Naive thymus-derived CD8-positive, alpha-beta T cell (primary cell): ENCODE measurements at regions not wholly inside any gene's neighbourhood (a gene's known extent, or its start where the extent isn't known, plus 50 kb on each side); places are given as distances from the start of the nearest gene placed in this dataset.

Experiments used
- ATAC-seq, 2 donors: fragments of 150-1000 bp; cut with Tn5 transposase in 1 of 2; sonication (Bioruptor Pico), chemical (Tn5 transposase) in 1 of 2; 1 replicate in 1 of 2; 2 replicates in 1 of 2; pipeline ENCODE4 v1.10.0; 2021; ENCODE audit warnings: mild to moderate bottlenecking in 2 of 2, moderate library complexity in 2 of 2
- POLR2A ChIA-PET: fragments of 350-600 bp; sonication (Branson Sonifier 250); formaldehyde crosslinking; loops from one replicate; lab custom pipeline; 2021; ENCODE audit warnings: antibody characterized with exemption; lab: Charles Lee
- DNase-seq, 10 donors: peaks; one replicate each; pipeline versions ENCODE4 v3.0.0 to v3.0.0-alpha.2; 2020 to 2022
- H3K27ac Mint-ChIP-seq, 10 donors: one replicate each; pipeline ENCODE4 v1.8.0; 2020 to 2022; ENCODE audit warnings: mild to moderate bottlenecking in 10 of 10, mixed read lengths in 10 of 10, moderate library complexity in 4 of 10, inconsistent platforms in 1 of 10
- H3K27me3 Mint-ChIP-seq, 5 donors: one replicate each; pipeline ENCODE4 v1.8.0; 2021 to 2022; ENCODE audit warnings: mixed read lengths in 5 of 5
- H3K36me3 Mint-ChIP-seq, 3 donors: one replicate each; pipeline ENCODE4 v1.8.0; 2020 to 2022; ENCODE audit warnings: mixed read lengths in 3 of 3, mild to moderate bottlenecking in 2 of 3, inconsistent platforms in 1 of 3
- H3K4me1 Mint-ChIP-seq, 4 donors: one replicate each; pipeline ENCODE4 v1.8.0; 2021 to 2022; ENCODE audit warnings: mixed read lengths in 4 of 4
- H3K4me3 Mint-ChIP-seq, 10 donors: one replicate each; pipeline ENCODE4 v1.8.0; 2020 to 2022; ENCODE audit warnings: mild to moderate bottlenecking in 10 of 10, mixed read lengths in 10 of 10, moderate library complexity in 6 of 10, inconsistent platforms in 1 of 10
- H3K9me3 Mint-ChIP-seq, 9 donors: one replicate each; pipeline ENCODE4 v1.8.0; 2020 to 2022; ENCODE audit warnings: mixed read lengths in 9 of 9, mild to moderate bottlenecking in 3 of 9, inconsistent platforms in 1 of 9, moderate library complexity in 1 of 9

DNA sequence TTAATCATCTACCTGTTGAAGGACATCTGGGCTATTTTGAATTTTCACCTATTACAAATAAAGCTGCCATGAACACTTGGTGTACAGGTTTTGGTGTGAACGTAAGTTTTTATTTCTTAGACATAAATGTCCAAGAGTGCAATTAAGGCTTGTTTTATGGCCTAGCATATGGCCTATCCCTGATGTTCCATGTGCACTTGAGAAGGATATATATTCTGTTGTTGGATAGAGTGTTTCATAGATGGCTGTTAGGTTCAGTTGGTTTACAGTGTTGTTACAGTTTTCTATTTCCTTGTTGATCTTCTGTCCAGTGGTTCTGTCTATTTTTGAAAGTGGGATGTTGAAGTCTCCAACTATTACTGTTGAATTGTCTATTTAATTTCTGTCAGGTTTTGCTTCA, 61.2 kb upstream of the NFASC start:
- H3K4me3 Mint-ChIP-seq, result no peak overlapping the region
- peaks cover 1 to 8% (median 5%) of the 10 kb centered on the region in 4 donors for H3K4me1 Mint-ChIP-seq
- no peak for DNase-seq
- no peaks in the 10 kb centered on the region for H3K9me3 Mint-ChIP-seq
- no peak overlapping the region for H3K27ac Mint-ChIP-seq
- peaks cover 0 to 12% (median 6%) of the 10 kb centered on the region in 5 donors for H3K27me3 Mint-ChIP-seq
- ATAC-seq, result no peak
- H3K36me3 Mint-ChIP-seq, result no peaks in the 10 kb centered on the region
- POLR2A ChIA-PET, result no interaction called here

- no peak for ATAC-seq
Measured at GRCh38 chr1:204812842-204813241, 57.8 kb upstream of the NFASC start.

DNA sequence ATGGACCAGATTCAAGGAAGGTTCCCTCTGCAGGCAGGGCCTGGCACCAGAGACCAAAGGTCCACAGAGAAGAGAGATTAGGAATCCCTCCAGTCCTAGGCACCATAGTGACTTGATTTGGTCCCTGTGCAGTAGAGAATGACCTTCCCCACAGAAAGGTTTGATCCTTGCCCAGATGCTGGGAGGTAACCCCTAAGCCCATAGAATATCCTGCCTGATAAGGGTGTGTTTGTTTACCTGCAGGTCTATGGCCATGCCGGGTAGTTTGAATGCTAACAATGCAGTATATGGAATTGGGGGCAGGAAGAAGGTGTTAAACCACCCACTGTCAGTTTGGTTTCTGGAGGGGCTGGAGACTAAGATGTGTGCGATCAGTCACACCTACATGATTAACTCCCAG, 57.1 kb upstream of the NFASC start:
- H3K27ac Mint-ChIP-seq, result no peak overlapping the region
- POLR2A ChIA-PET, result no interaction called here
- no peaks in the 10 kb centered on the region for H3K36me3 Mint-ChIP-seq
- no peaks in the 10 kb centered on the region for H3K9me3 Mint-ChIP-seq
- DNase-seq (no peak), ATAC-seq (no peak)
- no peaks in the 10 kb centered on the region for H3K4me1 Mint-ChIP-seq
- H3K27me3 Mint-ChIP-seq, result peaks cover 13 to 31% (median 23%) of the 10 kb centered on the region in 5 donors
- H3K4me3 Mint-ChIP-seq, result no peak overlapping the region

More at GRCh38 chr1:204812842-204813241, 57.8 kb upstream of the NFASC start:
- Mint-ChIP-seq H3K36me3 (no peaks in the 10 kb centered on the region), H3K4me3 (no peak overlapping the region), H3K27ac (peak overlapping the region in 1 of 10 donors; percentile 17), H3K4me1 (no peaks in the 10 kb centered on the region), H3K27me3 (peaks cover 13 to 31% (median 20%) of the 10 kb centered on the region in 5 donors), H3K9me3 (no peaks in the 10 kb centered on the region)
- POLR2A ChIA-PET, result no interaction called here
- DNase-seq, result no peak

DNA sequence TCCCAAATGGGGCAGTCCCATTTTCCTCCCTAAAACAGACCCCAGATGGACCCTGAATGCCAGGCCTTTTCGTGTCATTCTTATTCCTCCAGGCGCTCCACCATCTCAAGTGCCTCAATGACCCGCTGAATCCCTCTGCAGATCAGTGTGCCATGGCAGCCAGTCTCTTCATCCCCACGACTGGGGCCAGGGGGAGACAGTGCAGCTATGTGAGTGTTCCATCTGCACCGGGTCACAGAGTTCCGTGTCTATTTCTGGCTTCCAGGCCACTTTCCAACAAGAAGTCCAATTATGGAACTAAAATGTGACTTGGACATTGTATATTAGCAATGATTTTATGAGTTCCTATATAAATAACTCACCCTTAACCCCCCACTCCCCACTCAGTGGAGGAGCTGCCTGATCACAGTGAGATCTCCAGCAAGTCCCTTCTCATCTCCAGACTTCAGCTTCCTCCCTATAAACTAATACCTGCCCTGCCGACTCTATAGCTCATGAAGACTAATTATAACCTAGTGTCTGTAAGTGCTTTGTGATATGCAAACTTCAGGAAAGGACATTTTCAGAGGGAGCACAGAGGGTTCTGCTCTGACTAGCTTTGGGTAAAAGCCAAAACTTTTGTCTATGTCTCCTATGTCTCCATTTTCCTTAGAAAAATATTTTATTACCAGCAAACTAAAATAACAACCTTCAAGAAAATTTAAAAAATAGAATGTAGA, 56.3 kb upstream of the NFASC start:
- H3K4me3 Mint-ChIP-seq, result no peak overlapping the region
- POLR2A ChIA-PET, result no interaction called here
- H3K27ac Mint-ChIP-seq, result no peak overlapping the region
- ATAC-seq, result no peak
- DNase-seq, result no peak
- H3K4me1 Mint-ChIP-seq, result no peaks in the 10 kb centered on the region
- peaks cover 13 to 31% (median 23%) of the 10 kb centered on the region in 5 donors for H3K27me3 Mint-ChIP-seq
- H3K36me3 Mint-ChIP-seq, result no peaks in the 10 kb centered on the region
- no peaks in the 10 kb centered on the region for H3K9me3 Mint-ChIP-seq

DNA sequence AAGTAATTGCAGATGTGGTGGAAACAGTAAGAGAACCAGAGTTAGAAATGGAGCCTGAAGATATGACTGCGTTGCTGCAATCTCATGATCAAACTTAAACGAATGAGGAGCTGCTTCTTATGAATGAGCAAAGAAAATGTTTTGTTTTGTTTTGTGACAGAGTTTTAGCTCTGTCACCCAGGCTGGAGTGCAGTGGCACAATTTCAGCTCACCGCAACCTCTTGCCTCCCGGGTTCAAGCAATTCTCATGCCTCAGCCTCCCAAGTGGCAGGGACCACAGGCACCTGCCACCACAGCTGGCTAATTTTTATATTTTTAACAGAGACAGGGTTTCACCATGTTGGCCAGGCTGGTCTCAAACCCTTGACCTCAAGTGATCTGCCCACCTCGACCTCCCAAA, 53.3 kb upstream of the NFASC start:
- Mint-ChIP-seq H3K36me3 (no peaks in the 10 kb centered on the region), H3K27ac (no peak overlapping the region)

GRCh38 chr1:204818998-204819397, 51.7 kb upstream of the NFASC start:
- ATAC-seq (no peak), DNase-seq (no peak)
- Mint-ChIP-seq H3K27ac (no peak overlapping the region), H3K36me3 (no peaks in the 10 kb centered on the region), H3K9me3 (no peaks in the 10 kb centered on the region), H3K4me3 (no peak overlapping the region), H3K4me1 (no peaks in the 10 kb centered on the region), H3K27me3 (peaks cover 15 to 28% (median 21%) of the 10 kb centered on the region in 5 donors)
- POLR2A ChIA-PET, result no interaction called here

More for the DNA sequence above, 53.3 kb upstream of the NFASC start:
- POLR2A ChIA-PET, result no interaction called here
- H3K4me1 Mint-ChIP-seq, result no peaks in the 10 kb centered on the region
- DNase-seq (no peak), ATAC-seq (no peak)
- H3K4me3 Mint-ChIP-seq, result no peak overlapping the region
- peaks cover 15 to 33% (median 23%) of the 10 kb centered on the region in 5 donors for H3K27me3 Mint-ChIP-seq
- no peaks in the 10 kb centered on the region for H3K9me3 Mint-ChIP-seq

- peak overlapping the region in 1 of 10 donors; percentile 81 for H3K27ac Mint-ChIP-seq
- H3K4me3 Mint-ChIP-seq, result no peak overlapping the region
- no peak for DNase-seq
- H3K4me1 Mint-ChIP-seq, result no peaks in the 10 kb centered on the region
- POLR2A ChIA-PET, result no interaction called here
- no peaks in the 10 kb centered on the region for H3K9me3 Mint-ChIP-seq
- H3K36me3 Mint-ChIP-seq, result no peaks in the 10 kb centered on the region
- ATAC-seq, result no peak
- H3K27me3 Mint-ChIP-seq, result peaks cover 14 to 25% (median 16%) of the 10 kb centered on the region in 5 donors
Measured at GRCh38 chr1:204819495-204819894, 51.2 kb upstream of the NFASC start.
